ENCODE measurements at regions not wholly inside any gene's neighbourhood (a gene's known extent, or its start where the extent isn't known, plus 50 kb on each side); places are given as distances from the start of the nearest gene placed in this dataset.
A peak's percentile ranks its signal among the peaks of the same experiment; 100 is the strongest.

DNA sequence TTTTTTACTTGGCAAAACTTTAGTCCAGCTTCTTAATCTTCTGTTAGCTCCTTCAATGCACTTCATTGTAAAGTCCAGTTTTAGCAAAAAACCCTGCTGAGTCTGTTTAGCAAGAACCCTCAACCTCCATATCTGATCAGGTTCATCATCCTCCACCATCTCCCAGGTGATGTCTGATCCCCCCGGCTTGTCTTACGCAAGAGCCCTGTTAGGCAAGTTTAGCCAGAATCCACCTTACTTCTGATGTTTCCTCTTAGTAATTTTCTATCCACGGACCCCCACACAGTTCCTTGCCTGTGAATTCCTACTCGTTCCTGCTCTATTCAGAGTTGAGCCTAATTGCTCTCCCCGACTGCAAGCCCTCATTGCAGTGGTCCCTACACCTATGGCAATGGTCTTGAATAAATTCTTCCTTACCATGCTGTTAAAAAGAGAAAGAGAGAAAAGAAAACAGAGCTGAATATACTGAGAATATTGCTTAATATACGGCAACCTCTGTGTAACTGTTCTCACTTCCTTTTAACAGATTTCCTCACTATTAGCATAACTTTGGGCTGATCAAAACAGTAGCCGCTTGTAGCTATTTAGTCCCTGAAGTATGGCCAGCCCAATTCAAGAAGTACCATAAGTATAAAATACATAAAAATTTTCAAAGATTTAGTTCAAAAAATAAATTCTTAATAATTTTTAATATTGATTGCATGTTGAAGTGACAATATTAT lies 78.7 kb upstream of the MME start:
- Histone ChIP-seq H3K36me3 (ENCODE audit: insufficient read depth, low read length) (no peaks in the 10 kb centered on the region), H3K27me3 (ENCODE audit: insufficient read depth, low read length) (no peaks in the 10 kb centered on the region), H3K79me2 (ENCODE audit: insufficient read depth, low read length) (no peaks in the 10 kb centered on the region), H2AFZ (ENCODE audit: low read length) (peak overlapping the region; percentile 17; the same call in 1 of the 2 replicates), H3K4me2 (ENCODE audit: low read length) (no peak overlapping the region), H3F3A (ENCODE audit: insufficient read depth, low read length) (no peaks in the 10 kb centered on the region), H3K4me3 (ENCODE audit: low read depth, low read length, poor library complexity, severe bottlenecking) (no peak overlapping the region), H3K9me3 (ENCODE audit: low read length) (peaks cover 9% of the 10 kb centered on the region; the same call in 1 of the 2 replicates), H3K9ac (ENCODE audit: low read length) (no peak overlapping the region), H3K9me2 (ENCODE audit: low read depth, low read length) (no peaks in the 10 kb centered on the region), H4K20me1 (ENCODE audit: insufficient read depth, low read length) (no peaks in the 10 kb centered on the region), H3K4me1 (ENCODE audit: insufficient read depth, low read length, severe bottlenecking) (no peaks in the 10 kb centered on the region), H3K27ac (ENCODE audit: low read depth, low read length, poor library complexity, severe bottlenecking) (no peak overlapping the region)
- TF ChIP-seq, protein P1, sequence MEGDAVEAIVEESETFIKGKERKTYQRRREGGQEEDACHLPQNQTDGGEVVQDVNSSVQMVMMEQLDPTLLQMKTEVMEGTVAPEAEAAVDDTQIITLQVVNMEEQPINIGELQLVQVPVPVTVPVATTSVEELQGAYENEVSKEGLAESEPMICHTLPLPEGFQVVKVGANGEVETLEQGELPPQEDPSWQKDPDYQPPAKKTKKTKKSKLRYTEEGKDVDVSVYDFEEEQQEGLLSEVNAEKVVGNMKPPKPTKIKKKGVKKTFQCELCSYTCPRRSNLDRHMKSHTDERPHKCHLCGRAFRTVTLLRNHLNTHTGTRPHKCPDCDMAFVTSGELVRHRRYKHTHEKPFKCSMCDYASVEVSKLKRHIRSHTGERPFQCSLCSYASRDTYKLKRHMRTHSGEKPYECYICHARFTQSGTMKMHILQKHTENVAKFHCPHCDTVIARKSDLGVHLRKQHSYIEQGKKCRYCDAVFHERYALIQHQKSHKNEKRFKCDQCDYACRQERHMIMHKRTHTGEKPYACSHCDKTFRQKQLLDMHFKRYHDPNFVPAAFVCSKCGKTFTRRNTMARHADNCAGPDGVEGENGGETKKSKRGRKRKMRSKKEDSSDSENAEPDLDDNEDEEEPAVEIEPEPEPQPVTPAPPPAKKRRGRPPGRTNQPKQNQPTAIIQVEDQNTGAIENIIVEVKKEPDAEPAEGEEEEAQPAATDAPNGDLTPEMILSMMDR (IDR thresholded peaks at IDR 0.05; ENCODE audit: low read length) = no peak
- TF ChIP-seq EZH2 (IDR thresholded peaks at IDR 0.05; ENCODE audit: borderline replicate concordance, low read length) = no peak

DNA sequence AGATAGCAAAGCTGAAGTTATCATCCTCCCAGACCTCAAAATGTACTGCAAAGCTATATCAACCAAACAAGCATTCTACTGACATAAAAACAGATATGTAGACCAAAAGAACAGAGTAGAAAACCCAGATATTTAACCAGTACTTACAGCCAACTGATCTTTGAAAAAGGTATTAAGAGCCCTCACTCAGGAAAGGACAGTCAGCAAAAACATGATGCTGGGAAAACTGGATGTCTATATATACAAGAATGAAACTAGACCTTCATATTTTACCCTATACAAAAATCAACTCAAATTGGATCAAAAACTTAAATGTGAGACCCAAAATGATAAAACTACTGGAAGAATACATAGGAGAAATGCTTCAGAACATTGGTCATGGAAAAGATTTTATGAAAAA lies 87.5 kb upstream of the MME start:
- Histone ChIP-seq H3K9me2 (ENCODE audit: low read depth, low read length) (no peaks in the 10 kb centered on the region), H3K9ac (ENCODE audit: low read length) (no peak overlapping the region), H3K9me3 (ENCODE audit: low read length) (no peaks in the 10 kb centered on the region), H3K27ac (ENCODE audit: low read depth, low read length, poor library complexity, severe bottlenecking) (no peak overlapping the region), H3K4me2 (ENCODE audit: low read length) (no peak overlapping the region), H3K27me3 (ENCODE audit: insufficient read depth, low read length) (no peaks in the 10 kb centered on the region), H3K4me3 (ENCODE audit: low read depth, low read length, poor library complexity, severe bottlenecking) (no peak overlapping the region), H4K20me1 (ENCODE audit: insufficient read depth, low read length) (no peaks in the 10 kb centered on the region), H3K36me3 (ENCODE audit: insufficient read depth, low read length) (no peaks in the 10 kb centered on the region), H3K4me1 (ENCODE audit: insufficient read depth, low read length, severe bottlenecking) (peaks cover 5% of the 10 kb centered on the region), H3F3A (ENCODE audit: insufficient read depth, low read length) (no peaks in the 10 kb centered on the region), H3K79me2 (ENCODE audit: insufficient read depth, low read length) (no peaks in the 10 kb centered on the region), H2AFZ (ENCODE audit: low read length) (no peak overlapping the region)
- TF ChIP-seq, protein P1 (IDR thresholded peaks at IDR 0.05; ENCODE audit: low read length) = no peak
- TF ChIP-seq EZH2 (IDR thresholded peaks at IDR 0.05; ENCODE audit: borderline replicate concordance, low read length) = no peak

DNA sequence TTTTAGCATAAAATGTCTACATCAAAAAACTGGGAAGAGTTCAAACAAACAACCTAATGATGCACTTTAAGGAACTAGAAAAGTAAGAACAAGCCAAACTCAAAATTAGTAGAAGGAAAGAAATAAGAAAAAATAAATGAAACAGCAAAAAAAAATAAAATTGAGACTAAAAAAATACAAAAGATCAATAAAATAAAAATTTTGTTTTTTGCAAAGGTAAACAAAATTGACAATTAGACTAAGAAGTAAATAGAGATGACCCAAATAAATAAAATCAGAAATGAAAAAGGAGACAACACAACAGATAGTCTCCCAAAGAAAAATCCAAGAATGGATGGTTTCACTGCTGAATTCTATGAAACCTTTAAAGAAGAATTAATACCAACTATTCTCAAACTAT lies 89.6 kb upstream of the MME start:
- H2AFZ ChIP-seq (ENCODE audit: low read length) = no peak overlapping the region
- H3K9me3 ChIP-seq (ENCODE audit: low read length) = no peaks in the 10 kb centered on the region
- H3K9me2 ChIP-seq (ENCODE audit: low read depth, low read length) = no peaks in the 10 kb centered on the region
- H3K79me2 ChIP-seq (ENCODE audit: insufficient read depth, low read length) = no peaks in the 10 kb centered on the region
- H3K4me3 ChIP-seq (ENCODE audit: low read depth, low read length, poor library complexity, severe bottlenecking) = no peak overlapping the region
- no peaks in the 10 kb centered on the region for H3K27me3 ChIP-seq (ENCODE audit: insufficient read depth, low read length)
- no peaks in the 10 kb centered on the region for H4K20me1 ChIP-seq (ENCODE audit: insufficient read depth, low read length)
- TF ChIP-seq EZH2 (IDR thresholded peaks at IDR 0.05; ENCODE audit: borderline replicate concordance, low read length) = no peak
- TF ChIP-seq, protein P1 (IDR thresholded peaks at IDR 0.05; ENCODE audit: low read length) = no peak
- H3K27ac ChIP-seq (ENCODE audit: low read depth, low read length, poor library complexity, severe bottlenecking) = no peak overlapping the region
- H3K4me2 ChIP-seq (ENCODE audit: low read length) = no peak overlapping the region
- H3K9ac ChIP-seq (ENCODE audit: low read length) = no peak overlapping the region
- no peaks in the 10 kb centered on the region for H3F3A ChIP-seq (ENCODE audit: insufficient read depth, low read length)
- H3K36me3 ChIP-seq (ENCODE audit: insufficient read depth, low read length) = no peaks in the 10 kb centered on the region
- H3K4me1 ChIP-seq (ENCODE audit: insufficient read depth, low read length, severe bottlenecking) = peaks cover 5% of the 10 kb centered on the region

Measured in OCI-LY1 (cell line).